Thymus (tissue), 11 donors: ENCODE measurements at regions not wholly inside any gene's neighbourhood (a gene's known extent, or its start where the extent isn't known, plus 50 kb on each side); places are given as distances from the start of the nearest gene placed in this dataset.
"Not testable (repeated sequence)": the region's sequence is repeated elsewhere in the genome, so short reads cannot be mapped to it uniquely, and the experiment has no call there.

Source experiments
- DNase-seq, 9 donors: peaks; one replicate each; pipeline ENCODE4 v3.0.0-alpha.2; 2013; ENCODE audit warnings: low spot score in 9 of 9, low read depth in 6 of 9, missing footprints in 1 of 9
- H3K27ac ChIP-seq, 2 donors: one replicate each; pipeline ENCODE4 v1.5.1; 2013; ENCODE audit warnings: control low read depth in 1 of 2, low read depth in 1 of 2, low read length in 1 of 2, mild to moderate bottlenecking in 1 of 2, moderate library complexity in 1 of 2
- H3K27me3 ChIP-seq, 2 donors: one replicate each; pipeline ENCODE4 v1.5.1; 2013; ENCODE audit warnings: low read length in 1 of 2; ENCODE audit not compliant: control insufficient read depth in 2 of 2, insufficient read depth in 1 of 2
- H3K36me3 ChIP-seq, 2 donors: one replicate each; pipeline ENCODE4 v1.5.1; 2013; ENCODE audit warnings: low read length in 1 of 2, mild to moderate bottlenecking in 1 of 2, moderate library complexity in 1 of 2; ENCODE audit not compliant: control insufficient read depth in 2 of 2, insufficient read depth in 2 of 2
- H3K4me1 ChIP-seq, 2 donors: one replicate each; pipeline ENCODE4 v1.5.1; 2013; ENCODE audit warnings: low read length in 2 of 2; ENCODE audit not compliant: control insufficient read depth in 2 of 2, insufficient read depth in 2 of 2
- H3K4me3 ChIP-seq, 2 donors: one replicate each; pipeline ENCODE4 v1.5.1; 2013; ENCODE audit warnings: low read length in 2 of 2, control low read depth in 1 of 2, mild to moderate bottlenecking in 1 of 2
- H3K9me3 ChIP-seq, 2 donors: one replicate each; pipeline ENCODE4 v1.5.1; 2013; ENCODE audit warnings: low read length in 1 of 2, mild to moderate bottlenecking in 1 of 2; ENCODE audit not compliant: control insufficient read depth in 2 of 2, insufficient read depth in 1 of 2
- WGBS: extraction: QIAGEN DNeasy Blood & Tissue Kit; methylation state at CpG from one replicate; pipeline ENCODE4 v1.1.7; 2013; 5-methylcytosine and 5-hydroxymethylcytosine counted together
- donor health status: healthy.

DNA sequence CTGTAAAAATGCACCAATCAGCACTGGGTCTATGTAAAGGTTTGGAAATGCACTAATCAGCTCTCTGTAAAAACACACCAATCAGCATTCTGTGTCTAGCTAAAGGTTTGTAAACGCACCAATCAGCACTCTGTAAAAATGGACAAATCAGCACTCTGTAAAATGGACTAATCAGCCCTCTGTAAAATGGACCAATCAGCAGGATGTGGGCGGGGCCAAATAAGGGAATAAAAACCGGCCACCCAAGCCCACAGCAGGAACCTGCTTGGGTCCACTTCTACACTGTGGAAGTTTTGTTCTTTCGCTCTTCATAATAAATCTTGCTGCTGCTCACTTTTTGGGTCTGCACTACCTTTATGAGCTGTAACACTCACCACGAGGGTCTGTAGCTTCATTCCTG is 101.0 kb downstream of the SMC2 start:
- H3K36me3 ChIP-seq, H3K27me3 ChIP-seq, H3K4me1 ChIP-seq, H3K9me3 ChIP-seq, H3K27ac ChIP-seq, H3K4me3 ChIP-seq, DNase-seq: not testable (repeated sequence)
- WGBS: 93% methylated on average over 5 of the region's 5 CpGs

GRCh38 chr9:104200456-104200994 is 106.4 kb downstream of the SMC2 start:
- Histone ChIP-seq H3K9me3 (peaks cover 0 to 3% of the 10 kb centered on the region in 2 donors), H3K27ac (no peak overlapping the region), H3K27me3 (no peaks in the 10 kb centered on the region), H3K4me3 (no peak overlapping the region), H3K36me3 (no peaks in the 10 kb centered on the region), H3K4me1 (no peaks in the 10 kb centered on the region)
- WGBS: 92% methylated on average over 28 of the region's 28 CpGs
- no peak for DNase-seq

- DNase-seq: no peak
- WGBS: 92% methylated on average over 3 of the region's 3 CpGs
These were observed 112.7 kb downstream of the SMC2 start for GRCh38 chr9:104206766-104207165.

GRCh38 chr9:104209387-104209786 is 115.3 kb downstream of the SMC2 start:
- 92% methylated on average over 9 of the region's 9 CpGs for WGBS

More at GRCh38 chr9:104206766-104207165, 112.7 kb downstream of the SMC2 start:
- Histone ChIP-seq H3K27ac (no peak overlapping the region), H3K36me3 (no peaks in the 10 kb centered on the region), H3K4me1 (no peaks in the 10 kb centered on the region), H3K4me3 (no peak overlapping the region), H3K27me3 (no peaks in the 10 kb centered on the region), H3K9me3 (no peaks in the 10 kb centered on the region)

DNA sequence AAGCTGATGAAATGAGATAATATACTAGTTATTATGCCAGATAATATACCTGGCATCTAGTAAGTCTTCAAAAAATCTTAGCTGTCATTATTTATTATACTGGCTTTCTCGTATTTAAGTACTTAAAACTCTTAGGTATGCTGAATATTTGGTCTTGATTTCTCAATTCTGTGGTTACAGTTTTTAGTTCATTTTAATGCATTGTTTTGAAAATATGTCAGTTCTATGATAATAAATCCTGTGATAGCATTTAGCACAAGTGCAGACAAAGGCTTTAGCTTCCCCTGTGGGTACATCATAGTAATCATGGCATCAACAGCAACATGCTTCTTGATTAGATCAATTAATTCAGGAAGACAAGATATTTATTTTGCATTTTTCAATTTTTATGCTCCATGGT is 133.0 kb downstream of the SMC2 start:
- Histone ChIP-seq H3K4me1 (no peaks in the 10 kb centered on the region), H3K27me3 (no peaks in the 10 kb centered on the region), H3K4me3 (no peak overlapping the region), H3K9me3 (no peaks in the 10 kb centered on the region), H3K27ac (no peak overlapping the region), H3K36me3 (no peaks in the 10 kb centered on the region)
- 92% methylated on average over 1 of the region's 1 CpG for WGBS
- DNase-seq: no peak

More at GRCh38 chr9:104209387-104209786, 115.3 kb downstream of the SMC2 start:
- Histone ChIP-seq H3K9me3 (no peaks in the 10 kb centered on the region), H3K36me3 (no peaks in the 10 kb centered on the region), H3K4me3 (no peak overlapping the region), H3K4me1 (no peaks in the 10 kb centered on the region), H3K27ac (no peak overlapping the region), H3K27me3 (no peaks in the 10 kb centered on the region)
- DNase-seq: no peak

DNA sequence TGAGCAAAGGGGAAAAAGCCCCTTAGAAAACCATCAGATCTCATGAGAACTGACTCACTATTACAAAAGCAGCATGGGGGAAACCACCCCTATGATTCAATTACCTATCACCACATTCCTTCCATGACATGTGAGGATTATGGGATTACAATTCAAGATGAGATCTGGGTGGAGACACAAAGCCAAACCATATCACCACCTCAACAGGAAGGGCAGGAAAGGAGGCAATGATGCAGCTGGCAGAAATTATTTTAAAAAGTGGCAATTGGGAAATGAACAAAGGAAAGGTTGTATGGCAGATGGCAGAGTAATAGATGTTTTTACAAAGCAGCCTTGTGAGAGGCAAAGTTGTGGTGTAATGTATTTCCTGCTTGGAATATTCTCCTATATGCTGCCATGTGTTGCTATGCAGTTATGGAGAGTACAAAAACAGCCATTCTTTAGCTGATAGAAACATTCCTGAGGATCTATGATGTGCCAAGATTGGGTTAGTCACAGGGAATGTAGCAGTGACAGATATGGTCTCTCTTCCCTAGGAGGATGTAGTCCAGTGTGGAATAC is 138.8 kb downstream of the SMC2 start:
- H3K4me3 ChIP-seq: no peak overlapping the region
- H3K4me1 ChIP-seq: no peaks in the 10 kb centered on the region
- no peak overlapping the region for H3K27ac ChIP-seq
- no peak for DNase-seq
- no peaks in the 10 kb centered on the region for H3K27me3 ChIP-seq
- peaks cover 0 to 2% of the 10 kb centered on the region in 2 donors for H3K9me3 ChIP-seq
- no peaks in the 10 kb centered on the region for H3K36me3 ChIP-seq

GRCh38 chr9:104233366-104233765 is 139.3 kb downstream of the SMC2 start:
- H3K27me3 ChIP-seq: no peaks in the 10 kb centered on the region
- no peak overlapping the region for H3K27ac ChIP-seq
- H3K36me3 ChIP-seq: no peaks in the 10 kb centered on the region
- WGBS: 92% methylated on average over 2 of the region's 2 CpGs
- no peak for DNase-seq
- H3K4me1 ChIP-seq: no peaks in the 10 kb centered on the region
- H3K9me3 ChIP-seq: peaks cover 0 to 2% of the 10 kb centered on the region in 2 donors
- no peak overlapping the region for H3K4me3 ChIP-seq

DNA sequence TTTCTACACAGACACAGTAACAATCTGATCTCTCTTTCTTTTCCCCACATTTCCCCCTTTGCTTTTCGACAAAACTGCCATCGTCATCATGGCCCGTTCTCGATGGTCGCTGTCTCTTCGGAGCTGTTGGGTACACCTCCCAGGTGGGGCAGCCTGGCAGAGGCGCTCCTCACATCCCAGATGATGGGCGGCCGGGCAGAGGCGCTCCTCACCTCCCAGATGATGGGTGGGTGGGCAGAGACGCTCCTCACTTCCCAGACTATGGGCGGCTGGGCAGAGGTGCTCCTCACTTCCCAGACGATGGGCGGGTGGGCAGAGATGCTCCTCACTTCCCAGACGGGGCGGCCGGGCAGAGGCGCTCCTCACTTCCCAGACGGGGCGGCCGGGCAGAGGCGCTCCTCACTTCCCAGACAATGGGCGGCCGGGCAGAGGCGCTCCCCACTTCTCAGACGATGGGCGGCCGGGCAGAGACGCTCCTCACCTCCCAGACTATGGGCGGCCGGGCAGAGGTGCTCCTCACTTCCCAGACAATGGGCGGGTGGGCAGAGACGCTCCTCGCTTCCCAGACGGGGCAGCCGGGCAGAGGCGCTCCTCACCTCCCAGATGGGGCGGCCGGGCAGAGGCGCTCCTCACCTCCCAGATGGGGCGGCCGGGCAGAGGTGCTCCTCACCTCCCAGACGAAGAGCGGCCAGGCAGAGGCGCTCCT is 140.7 kb downstream of the SMC2 start:
- not testable (repeated sequence) for H3K27ac ChIP-seq, H3K4me1 ChIP-seq, H3K9me3 ChIP-seq, DNase-seq, H3K4me3 ChIP-seq, H3K36me3 ChIP-seq, H3K27me3 ChIP-seq
- WGBS: 96% methylated on average over 45 of the region's 45 CpGs

DNA sequence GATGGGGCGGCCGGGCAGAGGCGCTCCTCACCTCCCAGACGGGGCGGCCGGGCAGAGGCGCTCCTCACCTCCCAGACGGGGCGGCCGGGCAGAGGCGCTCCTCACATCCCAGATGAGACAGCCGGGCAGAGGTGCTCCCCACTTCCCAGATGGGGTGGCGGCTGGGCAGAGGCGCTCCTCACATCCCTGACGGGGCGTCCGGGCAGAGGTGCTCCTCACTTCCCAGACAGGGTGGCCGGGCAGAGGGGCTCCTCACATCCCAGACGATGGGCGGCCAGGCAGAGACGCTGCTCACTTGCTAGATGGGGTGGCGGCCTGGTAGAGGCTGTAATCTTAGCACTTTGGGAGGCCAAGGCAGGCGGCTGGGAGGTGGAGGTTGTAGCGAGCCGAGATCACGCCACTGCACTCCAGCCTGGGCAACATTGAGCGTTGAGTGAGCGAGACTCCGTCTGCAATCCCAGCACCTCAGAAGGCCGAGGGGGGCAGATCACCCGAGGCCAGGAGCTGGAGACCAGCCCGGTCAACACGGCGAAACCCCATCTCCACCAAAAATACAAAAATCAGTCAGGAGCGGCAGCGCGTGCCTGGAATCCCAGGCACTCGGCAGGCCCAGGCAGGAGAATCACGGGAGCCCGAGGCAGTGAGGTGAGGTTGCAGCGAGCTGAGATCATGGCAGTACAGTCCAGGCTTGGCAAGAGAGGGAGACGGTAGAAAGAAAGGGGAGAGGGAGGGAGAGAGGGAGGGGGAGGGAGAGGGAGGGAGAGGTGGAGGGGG is 141.4 kb downstream of the SMC2 start:
- not testable (repeated sequence) for H3K27me3 ChIP-seq, H3K4me1 ChIP-seq, H3K4me3 ChIP-seq, H3K36me3 ChIP-seq, H3K27ac ChIP-seq, H3K9me3 ChIP-seq, DNase-seq
- 98% methylated on average over 42 of the region's 42 CpGs for WGBS
